ENCODE measurements at regions not wholly inside any gene's neighbourhood (a gene's known extent, or its start where the extent isn't known, plus 50 kb on each side); places are given as distances from the start of the nearest gene placed in this dataset.

GRCh38 chr10:2011106-2011716 lies 273.9 kb upstream of the ADARB2 start:
- Histone ChIP-seq H3K27me3 (ENCODE audit: control insufficient read depth in 1 of 2, insufficient read depth in 1 of 2, low read length in 2 of 2) (no peaks in the 10 kb centered on the region), H3K36me3 (ENCODE audit: control insufficient read depth in 1 of 2, insufficient read depth in 2 of 2, low read depth in 1 of 2, low read length in 2 of 2) (no peaks in the 10 kb centered on the region), H3K14ac (ENCODE audit: low read length in 2 of 2) (no peak overlapping the region), H3K4me2 (ENCODE audit: low read length, poor library complexity, severe bottlenecking) (no peak overlapping the region), H2AFZ (ENCODE audit: low read depth, low read length) (no peak overlapping the region), H3K27ac (ENCODE audit: low read length, poor library complexity, severe bottlenecking) (no peak overlapping the region), H3K9me3 (ENCODE audit: control insufficient read depth, low read length) (peaks cover 15% of the 10 kb centered on the region), H3K4ac (ENCODE audit: low read depth in 1 of 2, low read length in 2 of 2) (no peak overlapping the region), H4K8ac (ENCODE audit: low read length) (no peak overlapping the region), H3K9ac (ENCODE audit: low read length) (no peak overlapping the region), H2BK5ac (ENCODE audit: low read depth, low read length, poor library complexity, severe bottlenecking) (no peak overlapping the region), H3K4me3 (ENCODE audit: insufficient read depth in 1 of 2, low read depth in 1 of 2, low read length in 2 of 2) (no peak overlapping the region), H4K91ac (ENCODE audit: low read length) (no peak overlapping the region), H3K4me1 (ENCODE audit: control insufficient read depth, insufficient read depth, low read depth, low read length) (no peaks in the 10 kb centered on the region), H2BK15ac (ENCODE audit: low read depth, poor library complexity, severe bottlenecking) (no peak overlapping the region), H3K23ac (ENCODE audit: low read length in 2 of 2) (no peak overlapping the region), H2BK120ac (ENCODE audit: low read depth, low read length) (no peak overlapping the region), H3K79me1 (replicated peaks; ENCODE audit: low read length, poor library complexity, severe bottlenecking) (no peaks in the 10 kb centered on the region), H3K18ac (ENCODE audit: low read depth in 1 of 2, low read length in 2 of 2) (no peak overlapping the region), H2BK12ac (ENCODE audit: low read length in 2 of 2) (no peak overlapping the region), H2AK5ac (ENCODE audit: low read length, severe bottlenecking) (no peak overlapping the region)
- 66% methylated on average over 14 of the region's 14 CpGs for WGBS
- DNase-seq = no peak

GRCh38 chr10:2005546-2005945 lies 268.2 kb upstream of the ADARB2 start:
- 84% methylated on average over 8 of the region's 8 CpGs for WGBS

GRCh38 chr10:1992930-1993329 lies 255.6 kb upstream of the ADARB2 start:
- H2BK5ac ChIP-seq (ENCODE audit: low read depth, low read length, poor library complexity, severe bottlenecking) = no peak overlapping the region
- no peak overlapping the region for H3K4me3 ChIP-seq (ENCODE audit: insufficient read depth in 1 of 2, low read depth in 1 of 2, low read length in 2 of 2)
- no peak overlapping the region for H4K91ac ChIP-seq (ENCODE audit: low read length)
- no peaks in the 10 kb centered on the region for H3K36me3 ChIP-seq (ENCODE audit: control insufficient read depth in 1 of 2, insufficient read depth in 2 of 2, low read depth in 1 of 2, low read length in 2 of 2)
- DNase-seq = no peak
- no peak overlapping the region for H4K8ac ChIP-seq (ENCODE audit: low read length)
- H3K18ac ChIP-seq (ENCODE audit: low read depth in 1 of 2, low read length in 2 of 2) = no peak overlapping the region
- no peaks in the 10 kb centered on the region for H3K27me3 ChIP-seq (ENCODE audit: control insufficient read depth in 1 of 2, insufficient read depth in 1 of 2, low read length in 2 of 2)
- H3K9ac ChIP-seq (ENCODE audit: low read length) = no peak overlapping the region
- H3K4me2 ChIP-seq (ENCODE audit: low read length, poor library complexity, severe bottlenecking) = no peak overlapping the region
- no peak overlapping the region for H2AFZ ChIP-seq (ENCODE audit: low read depth, low read length)
- 88% methylated on average over 5 of the region's 10 CpGs for WGBS
- H3K23ac ChIP-seq (ENCODE audit: low read length in 2 of 2) = no peak overlapping the region
- H3K4ac ChIP-seq (ENCODE audit: low read depth in 1 of 2, low read length in 2 of 2) = no peak overlapping the region
- H3K4me1 ChIP-seq (ENCODE audit: control insufficient read depth, insufficient read depth, low read depth, low read length) = no peaks in the 10 kb centered on the region
- no peak overlapping the region for H3K14ac ChIP-seq (ENCODE audit: low read length in 2 of 2)
- H2AK5ac ChIP-seq (ENCODE audit: low read length, severe bottlenecking) = no peak overlapping the region
- H3K79me1 ChIP-seq (replicated peaks; ENCODE audit: low read length, poor library complexity, severe bottlenecking) = no peaks in the 10 kb centered on the region
- H2BK120ac ChIP-seq (ENCODE audit: low read depth, low read length) = no peak overlapping the region
- H3K9me3 ChIP-seq (ENCODE audit: control insufficient read depth, low read length) = peaks cover 3% of the 10 kb centered on the region
- H3K27ac ChIP-seq (ENCODE audit: low read length, poor library complexity, severe bottlenecking) = no peak overlapping the region
- no peak overlapping the region for H2BK12ac ChIP-seq (ENCODE audit: low read length in 2 of 2)
- no peak overlapping the region for H2BK15ac ChIP-seq (ENCODE audit: low read depth, poor library complexity, severe bottlenecking)

More at GRCh38 chr10:2005546-2005945, 268.2 kb upstream of the ADARB2 start:
- no peaks in the 10 kb centered on the region for H3K4me1 ChIP-seq (ENCODE audit: control insufficient read depth, insufficient read depth, low read depth, low read length)
- H3K23ac ChIP-seq (ENCODE audit: low read length in 2 of 2) = no peak overlapping the region
- no peak overlapping the region for H2BK12ac ChIP-seq (ENCODE audit: low read length in 2 of 2)
- H2AK5ac ChIP-seq (ENCODE audit: low read length, severe bottlenecking) = no peak overlapping the region
- no peaks in the 10 kb centered on the region for H3K79me1 ChIP-seq (replicated peaks; ENCODE audit: low read length, poor library complexity, severe bottlenecking)
- H3K4ac ChIP-seq (ENCODE audit: low read depth in 1 of 2, low read length in 2 of 2) = no peak overlapping the region
- no peak overlapping the region for H2BK120ac ChIP-seq (ENCODE audit: low read depth, low read length)
- no peak overlapping the region for H3K14ac ChIP-seq (ENCODE audit: low read length in 2 of 2)
- peaks cover 20% of the 10 kb centered on the region for H3K9me3 ChIP-seq (ENCODE audit: control insufficient read depth, low read length)
- no peaks in the 10 kb centered on the region for H3K36me3 ChIP-seq (ENCODE audit: control insufficient read depth in 1 of 2, insufficient read depth in 2 of 2, low read depth in 1 of 2, low read length in 2 of 2)
- no peak for DNase-seq
- H3K4me3 ChIP-seq (ENCODE audit: insufficient read depth in 1 of 2, low read depth in 1 of 2, low read length in 2 of 2) = no peak overlapping the region
- no peak overlapping the region for H3K4me2 ChIP-seq (ENCODE audit: low read length, poor library complexity, severe bottlenecking)
- no peak overlapping the region for H3K9ac ChIP-seq (ENCODE audit: low read length)
- no peaks in the 10 kb centered on the region for H3K27me3 ChIP-seq (ENCODE audit: control insufficient read depth in 1 of 2, insufficient read depth in 1 of 2, low read length in 2 of 2)
- H2BK15ac ChIP-seq (ENCODE audit: low read depth, poor library complexity, severe bottlenecking) = no peak overlapping the region
- no peak overlapping the region for H2BK5ac ChIP-seq (ENCODE audit: low read depth, low read length, poor library complexity, severe bottlenecking)
- H3K18ac ChIP-seq (ENCODE audit: low read depth in 1 of 2, low read length in 2 of 2) = no peak overlapping the region
- H4K8ac ChIP-seq (ENCODE audit: low read length) = no peak overlapping the region
- H4K91ac ChIP-seq (ENCODE audit: low read length) = no peak overlapping the region
- H3K27ac ChIP-seq (ENCODE audit: low read length, poor library complexity, severe bottlenecking) = no peak overlapping the region
- H2AFZ ChIP-seq (ENCODE audit: low read depth, low read length) = no peak overlapping the region

GRCh38 chr10:1989090-1989489 lies 251.8 kb upstream of the ADARB2 start:
- Histone ChIP-seq H4K8ac (ENCODE audit: low read length) (no peak overlapping the region), H3K4ac (ENCODE audit: low read depth in 1 of 2, low read length in 2 of 2) (no peak overlapping the region), H3K27ac (ENCODE audit: low read length, poor library complexity, severe bottlenecking) (no peak overlapping the region), H3K9ac (ENCODE audit: low read length) (no peak overlapping the region), H3K36me3 (ENCODE audit: control insufficient read depth in 1 of 2, insufficient read depth in 2 of 2, low read depth in 1 of 2, low read length in 2 of 2) (no peaks in the 10 kb centered on the region), H2BK12ac (ENCODE audit: low read length in 2 of 2) (no peak overlapping the region), H3K4me2 (ENCODE audit: low read length, poor library complexity, severe bottlenecking) (no peak overlapping the region), H3K27me3 (ENCODE audit: control insufficient read depth in 1 of 2, insufficient read depth in 1 of 2, low read length in 2 of 2) (no peaks in the 10 kb centered on the region), H2BK5ac (ENCODE audit: low read depth, low read length, poor library complexity, severe bottlenecking) (no peak overlapping the region), H4K91ac (ENCODE audit: low read length) (no peak overlapping the region), H3K79me1 (replicated peaks; ENCODE audit: low read length, poor library complexity, severe bottlenecking) (no peaks in the 10 kb centered on the region), H3K9me3 (ENCODE audit: control insufficient read depth, low read length) (peaks cover 5% of the 10 kb centered on the region), H3K14ac (ENCODE audit: low read length in 2 of 2) (no peak overlapping the region), H3K23ac (ENCODE audit: low read length in 2 of 2) (no peak overlapping the region), H2AFZ (ENCODE audit: low read depth, low read length) (no peak overlapping the region), H3K18ac (ENCODE audit: low read depth in 1 of 2, low read length in 2 of 2) (no peak overlapping the region), H3K4me3 (ENCODE audit: insufficient read depth in 1 of 2, low read depth in 1 of 2, low read length in 2 of 2) (no peak overlapping the region), H2BK120ac (ENCODE audit: low read depth, low read length) (no peak overlapping the region), H2AK5ac (ENCODE audit: low read length, severe bottlenecking) (no peak overlapping the region), H2BK15ac (ENCODE audit: low read depth, poor library complexity, severe bottlenecking) (no peak overlapping the region), H3K4me1 (ENCODE audit: control insufficient read depth, insufficient read depth, low read depth, low read length) (no peaks in the 10 kb centered on the region)
- 87% methylated on average over 5 of the region's 5 CpGs for WGBS
- no peak for DNase-seq

All from mesenchymal stem cell (in vitro differentiated cells and primary cell).